22Rv1 (cell line): ENCODE measurements at regions not wholly inside any gene's neighbourhood (a gene's known extent, or its start where the extent isn't known, plus 50 kb on each side); places are given as distances from the start of the nearest gene placed in this dataset.

Experiments
- CTCF ChIP-seq: fragments of 450-650 bp; IDR thresholded peaks from 2 replicates; pipeline ENCODE4 v1.5.1; 2017; ENCODE audit warnings: mild to moderate bottlenecking
- ZFX ChIP-seq: fragments of 450-650 bp; IDR thresholded peaks from 2 replicates; pipeline ENCODE4 v1.6.1; 2017; ENCODE audit warnings: antibody characterized with exemption, borderline replicate concordance

DNA sequence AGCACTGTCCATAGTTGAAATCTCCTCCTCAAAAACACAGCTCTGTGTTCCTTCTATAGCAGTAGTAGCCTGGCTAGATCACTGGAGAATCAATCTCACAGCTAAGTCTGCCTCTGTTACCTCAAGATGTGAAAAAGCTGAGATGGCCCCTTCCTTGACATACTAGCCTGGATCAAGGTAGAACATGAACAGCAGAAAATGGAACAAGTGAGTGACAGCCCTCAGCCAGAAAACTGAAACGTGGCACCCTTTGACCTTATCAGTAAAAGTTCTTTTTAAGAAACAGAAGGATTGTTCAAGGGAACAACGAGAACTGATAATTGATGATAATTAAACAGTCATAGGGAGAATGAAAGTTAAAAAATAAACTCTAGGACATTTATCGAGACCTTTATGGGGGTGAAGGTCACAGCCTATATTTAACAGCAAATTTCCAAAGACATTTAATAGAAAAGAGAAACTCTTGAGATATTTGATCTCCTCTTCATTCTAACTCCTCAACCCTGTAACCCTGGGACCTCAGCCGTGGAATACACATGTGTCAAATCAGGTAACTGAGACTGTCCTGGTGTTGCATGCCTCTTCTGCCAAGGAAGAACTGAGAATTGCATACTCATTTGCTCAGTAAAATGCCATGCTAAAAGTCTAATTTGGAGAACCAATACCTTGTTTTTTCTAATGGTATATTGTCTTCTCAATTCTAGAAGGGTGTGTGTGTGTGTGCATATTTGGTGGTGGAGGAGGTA lies 258.0 kb upstream of the ATP2B1 start:
- no peak for TF ChIP-seq CTCF
- no peak for TF ChIP-seq ZFX
